CD4-positive, alpha-beta T cell treated with Interferon gamma for 1 hour (primary cell): ENCODE measurements at regions not wholly inside any gene's neighbourhood (a gene's known extent, or its start where the extent isn't known, plus 50 kb on each side); places are given as distances from the start of the nearest gene placed in this dataset.

Experiments
- DNase-seq: peaks from one replicate; pipeline ENCODE4 v3.0.0-alpha.2; 2020

DNA sequence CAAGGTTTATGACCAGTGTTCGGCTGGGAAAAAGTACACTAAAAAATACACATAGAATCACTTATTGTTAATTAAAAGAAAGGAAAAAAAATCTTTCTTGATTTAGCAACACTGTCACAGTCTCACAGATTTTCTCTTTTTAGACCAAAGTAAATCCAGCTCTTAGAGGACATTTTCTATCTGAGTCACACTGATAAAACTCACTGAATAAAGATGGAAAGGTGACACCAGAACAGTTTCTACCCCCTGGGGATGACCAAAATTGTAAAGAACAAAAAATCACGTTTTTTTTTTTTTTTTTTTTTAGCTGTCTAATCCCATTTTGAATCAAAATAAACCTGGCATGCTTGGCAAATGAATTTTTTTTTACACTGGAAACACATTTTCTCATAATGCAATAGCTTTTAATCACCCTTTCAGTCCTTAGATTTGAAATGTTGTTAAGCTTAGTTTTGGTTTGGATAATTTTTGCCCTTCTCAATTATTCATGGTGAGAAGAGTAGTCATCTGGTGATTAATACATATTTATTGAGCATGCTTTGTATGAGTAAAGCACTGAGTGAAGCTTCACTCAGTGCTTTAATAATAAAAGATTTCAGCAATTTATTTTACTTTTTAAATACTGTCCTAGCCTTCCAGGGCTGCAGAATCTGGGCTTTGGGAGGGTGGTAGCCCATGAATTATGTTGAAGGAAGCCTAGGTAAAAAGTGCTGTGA lies 886.3 kb downstream of the SLC4A3 start:
- no peak for DNase-seq

DNA sequence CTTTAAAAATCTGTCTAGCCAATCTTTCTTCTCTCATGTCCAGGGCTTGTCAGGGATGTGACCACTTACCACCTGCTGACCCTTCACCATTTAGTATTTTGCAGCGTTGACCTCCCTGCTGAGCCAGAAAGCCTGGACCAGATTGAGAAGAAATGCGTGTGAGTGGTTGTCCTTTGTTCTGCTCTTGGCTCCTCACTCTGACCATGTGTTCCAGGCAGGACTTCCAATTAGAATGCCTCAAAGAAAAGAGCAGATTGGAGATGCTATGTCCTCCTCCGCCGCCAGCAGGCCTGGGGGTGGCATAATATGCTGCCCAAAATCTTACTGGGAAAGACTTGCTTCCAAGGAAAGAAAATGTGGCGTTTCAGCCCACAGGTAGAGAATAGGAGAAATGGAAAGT lies 894.1 kb downstream of the SLC4A3 start:
- DNase-seq = no peak

DNA sequence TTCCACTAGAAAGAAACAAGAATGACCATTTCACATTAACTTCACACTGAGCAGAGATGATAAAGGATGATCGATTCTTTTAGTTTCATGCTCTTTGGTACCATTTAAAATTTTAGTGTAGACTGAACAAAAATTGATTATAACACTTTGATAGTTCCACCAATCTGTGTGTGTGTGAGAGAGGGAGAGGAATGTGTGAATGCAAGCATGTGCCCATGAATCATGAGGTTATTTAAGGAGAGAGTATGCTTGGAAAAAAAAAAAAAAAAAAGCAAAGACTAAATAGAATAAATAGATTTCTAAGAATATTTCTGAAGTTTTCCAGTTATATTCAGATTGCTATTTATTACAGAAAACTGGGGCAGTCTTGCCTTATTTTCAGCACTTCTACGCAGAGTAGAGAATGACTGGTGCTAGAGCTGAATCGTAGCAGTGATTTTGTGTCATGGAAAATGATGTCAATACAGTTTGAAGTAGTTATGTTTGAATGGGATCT lies 900.8 kb downstream of the SLC4A3 start:
- no peak for DNase-seq

DNA sequence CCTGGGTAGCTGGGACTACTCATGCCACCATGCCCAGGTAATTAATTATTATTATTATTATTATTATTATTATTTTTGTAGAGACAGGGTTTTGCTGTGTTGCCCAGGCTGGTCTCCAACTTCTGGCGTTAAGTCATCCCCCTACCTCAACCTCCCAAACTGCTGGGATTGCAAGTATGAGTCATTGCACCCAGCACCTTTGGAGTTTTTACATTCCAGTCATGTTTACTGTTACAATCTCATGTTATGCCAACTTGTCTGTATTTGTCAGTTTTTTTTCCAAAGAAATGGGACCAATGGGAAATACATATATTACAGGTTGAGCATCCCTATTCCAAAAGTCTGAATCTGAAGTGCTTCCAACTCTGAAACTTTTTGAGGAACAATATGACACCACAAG lies 903.8 kb downstream of the SLC4A3 start:
- no peak for DNase-seq

DNA sequence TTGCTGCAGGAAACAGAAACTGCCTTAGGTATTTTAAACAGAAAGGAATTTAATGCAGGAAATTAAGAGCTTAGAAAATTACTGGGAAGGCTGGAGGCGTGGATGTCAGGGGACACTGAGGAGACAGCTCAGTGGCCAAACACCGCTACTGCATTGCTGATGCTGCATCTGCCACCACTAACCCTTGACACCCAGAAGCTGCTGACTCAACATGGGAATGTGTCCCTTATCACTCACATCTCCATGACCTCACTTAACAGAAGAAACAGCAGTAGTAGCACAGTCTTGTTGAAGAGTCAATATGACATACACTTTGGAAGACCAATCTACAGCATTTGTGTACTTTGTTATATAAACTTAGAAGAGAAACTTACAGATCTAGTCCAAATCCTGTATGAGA lies 906.1 kb downstream of the SLC4A3 start:
- no peak for DNase-seq

DNA sequence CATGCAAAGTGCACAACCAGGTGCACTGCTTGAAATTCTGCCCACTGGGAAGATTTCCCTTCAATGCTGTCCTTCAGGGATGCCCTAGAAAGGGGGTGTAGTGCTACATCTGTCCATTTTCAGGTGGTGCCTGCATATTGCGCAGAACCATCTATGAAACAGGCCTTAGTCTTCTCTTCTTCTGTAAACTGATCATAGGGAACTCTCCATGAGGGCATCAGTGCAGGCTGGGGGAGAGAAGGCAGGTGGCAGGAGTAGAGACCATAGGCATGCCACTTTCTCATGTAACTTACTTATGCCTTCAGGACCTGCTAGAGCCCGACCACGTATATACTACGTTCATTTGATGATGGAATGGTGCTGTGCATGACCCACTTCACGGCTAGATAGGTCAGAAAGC lies 912.1 kb downstream of the SLC4A3 start:
- DNase-seq = no peak

DNA sequence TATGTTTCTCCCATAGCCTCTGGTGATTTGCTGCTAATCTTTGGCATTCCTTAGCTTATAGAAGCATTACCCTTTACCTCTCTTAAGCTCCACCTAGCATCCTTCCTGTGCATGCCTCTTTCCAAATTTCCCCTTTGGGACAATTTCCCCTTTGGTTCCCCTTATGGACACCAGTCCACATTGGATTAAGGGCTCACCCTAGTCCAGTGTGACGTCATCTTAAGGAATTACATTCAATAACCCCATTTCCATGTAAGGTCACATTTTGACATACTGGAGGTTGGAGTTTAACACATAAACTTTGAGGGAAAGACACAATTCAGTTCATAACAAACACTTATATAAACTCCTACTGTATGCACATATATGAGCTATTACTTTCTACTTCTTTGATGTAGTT lies 916.6 kb downstream of the SLC4A3 start:
- DNase-seq = no peak

DNA sequence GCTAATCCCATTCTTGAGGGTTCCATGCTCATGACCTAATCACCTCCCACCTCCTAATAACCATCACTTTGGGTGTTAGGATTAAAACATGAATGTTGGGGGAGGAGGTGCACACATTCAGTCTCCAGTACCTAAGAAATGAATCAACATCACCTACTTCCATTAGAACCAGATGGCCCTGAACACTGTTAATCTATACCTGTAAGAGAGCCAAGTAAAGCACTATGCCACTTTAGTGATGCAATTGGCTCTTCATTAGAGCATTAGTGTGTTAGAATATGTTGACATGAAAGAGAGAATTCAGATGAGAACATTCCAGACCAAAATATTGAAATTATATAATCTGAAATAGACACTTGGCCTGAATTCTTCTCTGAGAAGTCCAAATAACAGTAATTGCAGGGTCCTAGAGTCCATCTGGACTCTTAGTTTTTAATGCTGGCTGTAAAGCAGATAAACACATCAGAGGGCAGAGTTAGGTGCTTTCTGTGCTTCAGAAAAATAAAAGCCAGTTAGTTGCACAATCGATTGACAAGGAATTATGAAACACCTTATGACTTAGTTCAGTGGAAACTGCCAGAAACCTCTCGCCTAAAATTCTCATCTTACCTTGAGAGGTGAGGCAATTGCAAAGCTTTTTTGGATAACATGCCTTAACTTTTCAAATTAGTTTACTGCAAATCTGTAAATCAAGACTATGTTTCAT lies 923.7 kb downstream of the SLC4A3 start:
- no peak for DNase-seq

DNA sequence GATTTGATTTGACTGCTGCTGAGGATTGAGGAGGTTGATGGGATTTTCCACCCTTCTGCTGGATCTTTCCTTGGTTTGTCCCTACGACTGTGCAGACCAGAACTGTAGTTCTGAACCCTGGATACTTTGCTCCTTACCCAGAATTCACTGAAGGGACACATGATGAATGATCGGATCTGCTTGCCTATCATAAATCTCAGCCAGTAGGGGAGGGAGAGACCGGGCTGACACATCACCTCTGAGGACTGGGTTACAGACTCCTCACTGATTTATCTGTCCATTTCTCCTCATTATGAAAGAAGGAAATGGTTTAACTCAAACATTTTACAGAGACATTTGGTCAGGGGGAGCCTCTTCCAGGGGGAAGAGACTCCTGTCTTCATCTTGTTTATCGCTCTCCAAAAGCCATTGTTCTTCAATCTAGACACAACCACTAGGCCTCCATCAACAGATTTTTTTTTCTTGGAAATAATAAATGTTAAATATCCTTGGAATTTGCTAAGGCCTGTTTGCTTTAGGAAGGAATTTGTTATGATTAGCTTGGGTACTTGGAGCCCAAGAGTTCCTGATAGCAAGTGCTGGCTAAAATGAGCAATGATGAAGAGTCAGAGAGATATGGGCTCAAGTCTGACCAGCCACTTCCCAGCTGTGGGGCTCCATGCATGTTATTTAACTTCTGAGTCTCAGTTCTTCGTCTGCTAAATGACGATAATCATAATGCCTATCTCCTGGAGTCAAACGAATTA lies 925.5 kb downstream of the SLC4A3 start:
- DNase-seq = no peak

DNA sequence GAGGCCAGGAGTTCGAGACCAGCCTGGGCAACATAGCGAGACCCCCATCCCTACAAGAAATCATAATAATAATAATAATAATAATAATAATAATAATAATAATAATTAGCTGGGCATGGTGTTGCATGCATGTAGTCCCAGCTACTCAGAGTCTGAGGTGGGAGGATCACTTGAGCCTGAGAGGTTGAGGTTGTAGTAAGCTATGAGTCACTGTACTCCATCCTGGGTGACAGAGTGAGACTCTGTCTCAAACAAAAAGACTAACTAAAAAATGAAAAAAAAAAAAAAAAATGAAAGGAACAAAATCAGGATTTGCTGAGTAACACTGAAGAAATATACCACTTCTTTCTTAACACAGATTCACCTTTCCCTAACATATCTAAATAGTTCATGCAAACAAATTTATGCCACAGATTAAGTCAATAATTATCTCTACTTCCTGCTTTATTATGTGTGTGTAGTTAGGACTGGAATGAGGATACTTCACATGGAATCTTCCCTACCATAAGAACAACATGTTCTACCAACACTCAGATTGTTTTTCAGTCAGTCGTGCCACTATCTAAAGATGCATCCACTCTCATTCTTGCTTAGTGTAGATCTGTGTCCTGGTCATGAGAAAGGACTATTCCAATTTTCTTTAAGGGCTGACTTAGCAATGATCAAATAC lies 928.7 kb downstream of the SLC4A3 start:
- DNase-seq = no peak

DNA sequence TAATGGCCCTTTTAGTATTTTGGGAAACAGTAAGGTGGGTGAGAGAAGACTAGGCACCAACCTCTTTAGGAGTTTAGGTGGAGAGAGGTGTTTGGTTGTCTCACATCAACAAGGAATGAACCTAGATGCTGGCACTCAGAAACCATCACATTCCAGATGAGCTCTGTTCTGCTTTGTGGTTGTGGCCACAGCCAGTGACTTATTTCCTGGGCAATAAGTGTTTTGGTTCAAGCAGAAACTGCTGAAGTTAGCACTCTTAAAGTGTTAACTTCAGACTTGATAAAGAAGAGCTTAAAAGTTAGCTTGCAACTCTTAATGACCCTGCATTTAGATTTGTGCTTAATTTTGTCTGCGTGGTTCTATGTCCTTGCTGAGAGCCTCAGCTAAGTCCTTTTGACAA lies 929.2 kb downstream of the SLC4A3 start:
- DNase-seq = no peak

DNA sequence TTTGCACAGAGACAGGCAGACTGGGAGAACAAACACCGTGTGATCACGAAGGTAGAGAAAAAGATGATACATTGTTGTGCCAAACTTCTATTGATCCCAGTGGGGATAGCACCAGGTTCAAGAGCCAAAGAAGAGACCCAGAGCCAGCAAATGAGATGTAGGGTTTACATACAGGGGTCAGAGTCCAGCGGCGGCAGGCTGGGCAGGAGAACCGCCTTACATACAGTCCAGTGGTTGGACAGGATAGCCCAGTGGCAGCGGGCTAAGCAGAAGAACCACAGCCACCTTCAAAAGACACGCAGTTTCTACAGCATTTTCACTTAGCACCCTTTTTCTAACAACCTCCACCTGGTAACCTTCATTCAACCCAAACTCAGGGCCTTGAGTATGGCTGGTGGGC lies 932.8 kb downstream of the SLC4A3 start:
- DNase-seq = no peak

DNA sequence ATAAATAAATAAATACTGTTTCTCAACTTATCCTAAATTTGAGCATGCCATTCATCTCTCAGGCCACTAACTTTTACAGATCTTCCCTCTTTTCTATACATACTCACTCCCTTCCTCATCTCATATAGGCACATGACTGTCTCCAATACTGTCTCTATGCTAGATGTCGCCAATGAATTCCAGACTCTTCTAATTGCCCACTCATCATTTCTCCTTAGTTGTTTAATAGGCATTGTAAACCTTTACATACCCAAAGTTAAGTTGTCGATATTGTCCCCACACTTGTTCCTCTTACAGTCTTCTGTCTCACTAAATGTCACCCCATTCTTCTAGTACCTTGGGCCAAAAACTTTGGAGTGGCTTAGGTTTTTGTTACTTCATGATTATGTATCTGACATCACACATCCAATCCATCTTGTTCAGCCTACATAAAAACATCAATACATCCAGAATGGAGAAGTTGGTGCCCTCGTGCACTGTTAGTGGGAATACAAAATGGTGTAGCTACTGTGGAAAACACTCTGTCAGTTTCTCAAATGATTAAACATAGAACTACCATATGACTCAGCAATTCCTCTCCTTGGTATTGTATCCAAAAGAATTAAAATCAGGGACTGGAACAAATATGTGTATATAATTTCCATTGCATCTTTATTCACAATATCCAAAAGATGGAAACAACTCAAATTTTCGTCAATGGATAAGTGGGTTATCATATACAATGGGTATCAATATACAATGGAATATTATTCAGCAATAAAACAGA lies 935.1 kb downstream of the SLC4A3 start:
- no peak for DNase-seq

DNA sequence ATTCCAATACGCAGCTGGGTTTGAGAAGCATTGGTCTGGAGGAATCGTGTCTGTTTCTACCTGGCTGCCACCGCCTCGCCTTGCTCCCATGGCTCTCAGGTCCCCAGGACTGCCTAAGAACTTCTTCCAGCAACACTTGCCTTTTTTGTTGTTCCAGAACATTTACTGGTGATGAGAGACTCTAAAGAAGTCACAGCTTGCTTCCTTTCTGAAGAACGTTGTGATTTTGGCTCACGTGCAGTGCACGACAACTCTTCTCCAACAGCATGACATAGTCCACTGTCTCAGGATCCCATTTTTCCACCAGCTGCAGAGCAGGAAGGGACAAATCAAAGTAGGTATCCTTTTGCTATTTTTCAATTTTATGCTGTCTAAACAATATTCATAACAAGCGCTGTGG lies 940.9 kb downstream of the SLC4A3 start:
- no peak for DNase-seq

DNA sequence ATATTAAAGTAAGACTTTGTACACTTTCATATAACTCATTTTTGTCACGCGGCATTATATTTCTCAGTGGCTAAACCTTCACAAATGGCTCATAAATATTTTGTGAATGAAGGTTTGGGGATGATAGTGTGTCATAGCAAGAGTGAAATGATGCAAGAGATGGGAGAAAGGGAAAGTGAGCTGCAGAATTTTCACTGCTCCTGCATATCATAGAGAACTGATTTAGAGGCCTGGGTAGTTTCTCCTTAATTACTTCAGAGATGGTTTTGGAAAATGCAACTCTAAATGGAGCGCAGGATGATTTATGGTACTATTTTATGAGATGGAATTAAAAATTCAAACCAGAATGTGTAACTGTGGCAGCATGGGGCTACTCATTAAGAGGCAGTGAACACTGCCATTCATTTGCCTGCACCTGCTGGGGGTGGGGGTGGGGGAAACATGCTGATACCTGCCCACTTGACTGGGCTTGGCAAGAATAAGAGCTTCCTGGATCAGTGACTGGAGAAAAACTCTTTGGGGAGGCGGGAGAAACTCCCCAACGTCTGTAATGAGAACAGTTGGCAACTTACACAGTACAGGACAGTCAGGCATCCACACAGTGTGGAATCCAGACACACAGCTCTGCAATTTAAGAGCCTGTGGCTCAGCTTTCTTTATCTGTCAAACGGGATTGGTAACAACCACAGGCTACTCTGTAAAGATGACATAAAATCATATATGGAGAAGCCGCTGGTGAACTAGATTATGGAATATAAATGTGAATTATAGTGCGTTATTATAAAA lies 941.9 kb downstream of the SLC4A3 start:
- no peak for DNase-seq

DNA sequence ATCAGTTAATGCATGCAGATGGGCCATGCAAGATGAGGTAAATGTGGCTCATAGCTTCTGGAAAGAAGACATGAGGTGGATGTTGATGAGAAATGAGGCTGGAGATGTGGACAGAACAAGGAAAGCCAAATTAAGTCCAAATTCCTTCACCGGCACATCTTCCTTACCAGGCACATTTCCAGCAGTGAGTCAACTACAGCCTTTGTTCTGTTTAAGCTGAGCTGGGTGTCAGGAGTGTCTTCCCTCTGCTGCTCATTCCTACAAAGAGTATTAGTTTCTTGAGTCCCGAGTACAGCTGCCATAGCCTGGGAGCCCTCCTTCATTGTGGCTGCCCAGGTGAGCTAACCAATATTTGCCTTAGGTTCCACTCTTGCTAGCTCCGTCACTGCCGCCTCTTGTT lies 945.0 kb downstream of the SLC4A3 start:
- no peak for DNase-seq

DNA sequence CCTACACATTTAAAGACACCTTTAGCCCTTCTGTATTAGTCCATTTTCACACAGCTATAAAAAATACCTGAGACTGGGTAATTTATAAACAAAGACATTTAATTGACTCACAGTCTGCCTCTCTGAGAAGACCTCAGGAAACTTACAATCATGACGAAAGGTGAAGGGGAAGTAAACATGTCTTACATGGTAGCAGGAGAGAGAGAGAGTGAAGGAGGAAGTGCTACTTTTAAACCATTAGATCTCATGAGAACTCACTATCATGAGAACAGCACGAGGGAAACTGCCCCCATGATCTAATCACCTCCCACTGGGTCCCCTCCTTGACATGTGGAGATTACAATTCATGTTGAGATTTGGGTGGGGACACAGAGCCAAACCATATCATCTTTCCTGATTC lies 946.6 kb downstream of the SLC4A3 start:
- no peak for DNase-seq

DNA sequence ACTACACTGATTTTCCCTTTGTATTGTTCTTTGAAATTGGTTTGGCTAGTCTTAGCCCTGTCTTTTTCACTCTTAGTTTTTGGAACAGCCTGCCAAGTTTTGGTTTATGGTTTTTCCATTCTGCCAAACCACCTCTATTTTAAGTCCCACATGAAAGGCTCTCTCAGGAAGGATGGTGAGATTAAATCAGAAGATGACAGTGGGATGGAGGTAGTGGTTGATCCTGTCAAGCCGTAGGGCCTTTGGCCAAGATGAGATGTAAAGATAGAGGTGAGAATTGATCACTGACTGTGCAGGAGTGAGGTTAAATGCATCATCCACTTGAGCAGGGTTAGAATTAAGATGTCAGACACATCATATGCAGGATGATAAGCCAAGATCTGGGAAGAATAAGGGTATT lies 948.5 kb downstream of the SLC4A3 start:
- DNase-seq = no peak

DNA sequence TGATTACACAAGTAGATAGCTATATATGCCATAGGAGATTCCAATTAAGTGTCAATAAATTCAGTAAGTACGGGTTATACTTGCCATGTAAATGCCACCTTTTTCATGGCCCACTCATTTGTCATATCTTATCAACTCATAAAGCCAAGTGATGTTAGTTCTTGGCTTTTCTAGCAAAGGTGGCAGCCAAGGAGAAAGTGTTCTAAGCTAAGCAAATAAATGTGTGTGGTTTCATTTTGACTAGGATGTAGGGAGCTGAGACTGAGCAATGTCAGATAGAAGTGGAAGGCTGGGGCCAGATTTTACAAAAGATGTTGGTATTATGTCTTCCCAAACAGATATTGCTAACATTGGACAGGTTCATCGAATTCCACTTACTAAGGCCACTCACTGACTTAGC lies 952.0 kb downstream of the SLC4A3 start:
- no peak for DNase-seq

DNA sequence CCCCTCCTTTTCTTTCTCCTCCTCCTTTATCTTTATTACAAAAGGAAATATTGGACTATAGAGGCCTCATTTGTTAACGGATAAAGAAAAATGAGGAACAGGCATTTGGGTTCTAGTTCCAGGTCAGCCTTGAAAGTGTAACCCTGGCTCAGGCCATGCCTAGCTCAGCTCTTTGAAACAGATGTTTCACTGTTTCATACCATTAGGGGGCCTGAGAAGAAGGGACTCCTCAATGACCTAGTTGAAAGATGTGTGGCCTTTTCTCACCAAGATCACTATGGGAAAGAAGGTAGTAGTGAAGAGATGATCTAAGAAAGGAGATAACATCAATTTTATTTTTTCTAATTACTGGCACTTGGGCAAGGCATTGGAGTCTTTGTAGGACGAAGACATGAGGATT lies 952.7 kb downstream of the SLC4A3 start:
- no peak for DNase-seq

DNA sequence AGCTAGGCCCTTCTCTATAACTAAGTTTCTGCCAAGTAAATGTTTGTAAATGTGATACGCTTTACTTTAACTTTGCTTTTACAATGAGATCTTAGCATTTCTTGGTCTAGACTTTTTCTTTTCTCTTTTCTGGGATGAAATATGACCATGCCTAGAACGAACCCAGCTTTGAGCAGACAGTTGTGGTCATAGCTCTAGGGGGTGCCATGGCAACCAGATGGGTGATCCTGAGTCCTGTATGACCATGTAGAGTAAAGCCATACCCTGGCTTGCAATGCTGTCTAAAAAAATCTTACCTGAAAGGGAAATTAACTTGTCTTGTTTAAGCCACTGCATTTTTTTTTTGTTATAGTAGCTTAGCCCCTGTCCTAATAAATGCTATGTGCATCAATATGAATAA lies 956.3 kb downstream of the SLC4A3 start:
- DNase-seq = no peak

DNA sequence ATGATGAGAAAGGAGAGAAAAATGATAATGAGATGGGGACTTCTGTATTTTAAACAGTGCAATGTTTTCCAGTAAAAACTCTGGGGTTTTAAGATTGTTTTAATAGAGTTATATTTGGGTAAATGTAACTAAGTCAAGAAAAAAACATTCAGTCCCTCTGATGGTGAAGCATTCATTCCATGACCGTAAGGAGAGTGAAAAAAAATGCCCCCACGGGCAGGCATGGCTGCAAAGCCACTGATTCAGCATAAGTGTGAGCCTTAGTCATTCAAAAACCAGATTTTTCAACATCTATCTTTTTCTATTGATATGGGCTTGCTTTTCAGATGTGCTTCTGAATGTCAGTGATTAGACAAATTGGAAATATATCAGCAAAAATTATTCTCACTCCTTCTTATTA lies 957.8 kb downstream of the SLC4A3 start:
- DNase-seq = no peak
